Suppressor macrophage (primary cell): ENCODE measurements at regions not wholly inside any gene's neighbourhood (a gene's known extent, or its start where the extent isn't known, plus 50 kb on each side); places are given as distances from the start of the nearest gene placed in this dataset.
"Not testable (repeated sequence)": the region's sequence is repeated elsewhere in the genome, so short reads cannot be mapped to it uniquely, and the experiment has no call there.

Source experiments
- DNase-seq, 4 experiments: peaks; one replicate each; pipeline ENCODE4 v3.0.0-alpha.2; 2020 to 2022

GRCh38 chr1:89436856-89437255, 73.0 kb downstream of the GBP6 start:
- no peak for DNase-seq

GRCh38 chr1:89438301-89438700, 74.4 kb downstream of the GBP6 start:
- not testable (repeated sequence) for DNase-seq

- no peak for DNase-seq
Observed at GRCh38 chr1:89440911-89441310, 77.1 kb downstream of the GBP6 start.

- peak in 2 of 4 experiments; percentile 16 to 26 for DNase-seq
Observed at GRCh38 chr1:89444791-89445190, 79.8 kb upstream of the LRRC8B start.

GRCh38 chr1:89451011-89451410, 73.6 kb upstream of the LRRC8B start:
- no peak for DNase-seq

GRCh38 chr1:89453123-89453972, 71.3 kb upstream of the LRRC8B start:
- no peak for DNase-seq

GRCh38 chr1:89454845-89455521, 69.6 kb upstream of the LRRC8B start:
- peak; percentile 72 to 78 (median 74) for DNase-seq

GRCh38 chr1:89457046-89457445, 67.6 kb upstream of the LRRC8B start:
- DNase-seq: no peak

GRCh38 chr1:89459081-89459480, 65.5 kb upstream of the LRRC8B start:
- no peak for DNase-seq

- peak in 2 of 4 experiments; percentile 12 to 26 for DNase-seq
Observed at GRCh38 chr1:89460325-89460724, 64.3 kb upstream of the LRRC8B start.

- no peak for DNase-seq
Observed at GRCh38 chr1:89462250-89462649, 62.4 kb upstream of the LRRC8B start.

- no peak for DNase-seq
Observed at GRCh38 chr1:89464008-89464407, 60.6 kb upstream of the LRRC8B start.

GRCh38 chr1:89465201-89465600, 59.4 kb upstream of the LRRC8B start:
- peak in 1 of 4 experiments; percentile 3 for DNase-seq

- peak in 2 of 4 experiments; percentile 46 to 56 for DNase-seq
Observed at GRCh38 chr1:89466307-89466930, 58.2 kb upstream of the LRRC8B start.

- no peak for DNase-seq
Observed at GRCh38 chr1:89472253-89472652, 52.4 kb upstream of the LRRC8B start.

- DNase-seq: no peak
Observed at GRCh38 chr1:89472886-89473417, 51.7 kb upstream of the LRRC8B start.
